ENCODE measurements at regions not wholly inside any gene's neighbourhood (a gene's known extent, or its start where the extent isn't known, plus 50 kb on each side); places are given as distances from the start of the nearest gene placed in this dataset.

DNA sequence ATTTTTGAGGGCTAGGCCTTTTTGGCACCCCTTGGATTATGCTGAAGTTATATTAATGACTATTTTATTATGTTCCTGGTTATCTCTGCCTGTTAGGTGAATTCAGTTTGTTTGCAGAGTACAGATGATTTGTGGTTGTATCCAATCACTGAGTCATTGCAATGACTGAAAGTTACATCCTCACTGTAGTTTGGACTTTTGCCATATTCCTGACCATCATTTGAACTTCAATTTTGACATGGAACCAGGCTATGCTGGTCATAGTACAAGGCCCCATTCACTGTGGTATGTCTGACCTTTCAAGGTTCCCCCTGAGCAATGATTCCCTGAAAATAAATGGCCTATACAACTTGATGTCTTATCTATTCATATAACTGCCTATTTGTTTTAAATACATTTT lies 621.0 kb downstream of the CCER1 start:
- no peak for DNase-seq (ENCODE audit: low spot score in 2 of 2)
- H3K4me3 Mint-ChIP-seq, result no peak overlapping the region
- H3K27me3 Mint-ChIP-seq, result peaks cover 3% of the 10 kb centered on the region
- H3K4me1 Mint-ChIP-seq, result peaks cover 3% of the 10 kb centered on the region
- H3K27ac Mint-ChIP-seq, result no peak overlapping the region
- no peak for ATAC-seq (ENCODE audit: low read depth)
- H3K36me3 Mint-ChIP-seq, result no peaks in the 10 kb centered on the region
- H3K9me3 Mint-ChIP-seq, result no peaks in the 10 kb centered on the region

DNA sequence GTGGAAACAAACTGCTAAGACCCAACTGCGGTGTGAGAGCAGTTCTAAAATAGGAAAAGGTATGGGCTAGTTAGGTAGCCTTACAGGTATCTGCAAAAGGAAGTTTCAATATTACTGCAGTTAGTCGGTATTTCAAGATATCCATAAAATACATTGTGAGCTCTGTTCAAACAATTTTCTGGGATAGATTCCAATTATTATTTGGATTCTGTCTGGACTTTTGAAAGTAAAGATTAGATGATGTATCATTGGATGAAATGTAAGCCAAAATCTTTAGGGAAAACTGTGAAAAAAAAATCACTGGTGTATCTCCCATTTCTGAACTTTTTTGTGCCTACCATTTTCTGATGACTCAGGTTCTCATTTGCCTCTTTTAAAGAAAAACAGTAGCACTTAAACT lies 621.6 kb downstream of the CCER1 start:
- ATAC-seq (ENCODE audit: low read depth) (no peak), DNase-seq (ENCODE audit: low spot score in 2 of 2) (no peak)
- no peaks in the 10 kb centered on the region for H3K36me3 Mint-ChIP-seq
- peaks cover 3% of the 10 kb centered on the region for H3K27me3 Mint-ChIP-seq
- no peaks in the 10 kb centered on the region for H3K9me3 Mint-ChIP-seq
- H3K4me1 Mint-ChIP-seq, result peaks cover 3% of the 10 kb centered on the region
- no peak overlapping the region for H3K27ac Mint-ChIP-seq
- H3K4me3 Mint-ChIP-seq, result no peak overlapping the region

DNA sequence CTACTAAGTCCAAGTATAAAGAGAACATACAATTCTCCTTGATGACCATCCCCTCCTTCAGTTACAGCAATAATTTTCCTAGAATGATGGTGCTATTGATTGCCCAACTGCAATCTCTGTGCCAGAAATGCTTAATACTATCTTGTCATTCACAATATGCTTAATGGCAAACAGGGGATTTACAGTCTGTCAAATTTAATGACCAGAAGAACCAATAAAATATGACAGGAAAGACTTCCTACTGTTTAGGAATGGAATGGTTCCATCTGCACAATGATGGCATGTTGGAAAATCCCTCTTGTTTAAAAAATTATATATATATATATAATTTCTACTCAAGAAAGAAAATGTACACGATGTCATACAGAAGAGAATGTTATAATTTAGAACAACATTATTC lies 623.2 kb downstream of the CCER1 start:
- DNase-seq (ENCODE audit: low spot score in 2 of 2) (no peak), ATAC-seq (ENCODE audit: low read depth) (no peak)
- no peaks in the 10 kb centered on the region for H3K9me3 Mint-ChIP-seq
- no peak overlapping the region for H3K4me3 Mint-ChIP-seq
- no peaks in the 10 kb centered on the region for H3K36me3 Mint-ChIP-seq
- peaks cover 3% of the 10 kb centered on the region for H3K27me3 Mint-ChIP-seq
- H3K4me1 Mint-ChIP-seq, result peaks cover 3% of the 10 kb centered on the region
- no peak overlapping the region for H3K27ac Mint-ChIP-seq

DNA sequence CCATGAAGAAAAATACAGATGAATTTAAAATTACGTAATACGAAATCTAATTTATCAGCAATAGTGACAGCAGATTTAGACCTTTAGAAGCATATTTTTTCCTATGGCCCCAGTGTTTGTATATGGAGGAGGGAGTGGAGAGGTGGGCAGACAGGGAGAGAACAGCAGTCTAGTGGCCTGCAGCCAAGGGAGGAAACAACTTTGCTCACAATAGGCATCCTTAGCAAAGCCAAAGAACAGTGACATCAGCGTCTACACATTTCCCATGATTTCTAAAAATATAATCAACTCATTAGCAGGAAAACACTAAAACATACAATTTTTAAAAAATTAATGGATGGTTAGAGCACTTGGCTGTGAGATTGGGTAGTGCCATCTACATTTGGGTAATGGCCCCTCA lies 622.6 kb upstream of the ATP2B1 start:
- Mint-ChIP-seq H3K9me3 (no peaks in the 10 kb centered on the region), H3K27me3 (peaks cover 3% of the 10 kb centered on the region), H3K4me1 (peaks cover 3% of the 10 kb centered on the region), H3K4me3 (no peak overlapping the region), H3K36me3 (no peaks in the 10 kb centered on the region), H3K27ac (no peak overlapping the region)
- ATAC-seq (ENCODE audit: low read depth) (no peak), DNase-seq (ENCODE audit: low spot score in 2 of 2) (no peak)

DNA sequence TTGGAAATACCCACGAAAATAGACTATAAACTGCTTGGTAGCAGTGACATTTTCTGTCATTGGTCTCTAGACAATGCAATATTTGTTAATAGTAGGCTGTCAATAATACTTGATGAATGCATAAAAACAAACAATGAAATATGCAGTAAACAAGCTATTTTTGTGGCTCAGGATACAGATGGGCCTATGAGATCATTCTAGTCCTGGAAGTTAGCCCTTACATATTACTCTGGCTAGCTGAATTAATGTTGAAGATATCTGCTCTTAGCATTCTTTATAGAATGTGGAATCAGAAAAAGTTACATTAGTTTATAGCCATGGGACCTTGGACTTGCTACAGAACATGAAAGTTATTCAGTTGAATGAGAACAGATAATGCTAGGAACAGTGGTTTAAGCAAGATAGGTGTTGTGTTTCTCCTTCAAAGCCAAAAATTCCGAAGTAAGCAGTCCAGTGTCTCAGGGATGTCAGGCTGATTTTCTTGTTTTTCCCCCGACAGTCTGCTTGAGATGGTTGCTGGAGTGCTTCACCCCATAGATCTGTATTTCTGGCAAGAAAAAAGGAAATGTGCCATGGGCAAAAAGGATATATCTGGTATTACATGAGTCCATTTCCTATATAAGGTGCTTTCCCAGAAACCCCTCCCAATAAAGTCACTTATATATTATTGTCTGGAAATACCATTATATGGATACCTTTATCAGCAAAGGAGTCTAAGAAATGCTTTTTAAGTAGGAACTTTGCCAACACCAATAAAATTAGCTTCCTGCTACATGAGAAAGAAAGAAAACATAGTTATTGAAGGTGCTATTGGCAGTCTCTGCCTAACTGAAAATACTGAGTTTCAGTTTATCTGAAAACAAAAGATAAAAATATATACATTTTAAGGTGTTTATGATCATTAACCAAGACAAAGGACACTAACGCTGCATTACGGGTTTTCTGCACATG lies 619.4 kb upstream of the ATP2B1 start:
- H3K4me1 Mint-ChIP-seq, result no peaks in the 10 kb centered on the region
- H3K36me3 Mint-ChIP-seq, result no peaks in the 10 kb centered on the region
- H3K27me3 Mint-ChIP-seq, result peaks cover 4% of the 10 kb centered on the region
- ATAC-seq (ENCODE audit: low read depth), result no peak
- H3K27ac Mint-ChIP-seq, result no peak overlapping the region
- H3K4me3 Mint-ChIP-seq, result no peak overlapping the region
- DNase-seq (ENCODE audit: low spot score in 2 of 2), result no peak
- no peaks in the 10 kb centered on the region for H3K9me3 Mint-ChIP-seq

DNA sequence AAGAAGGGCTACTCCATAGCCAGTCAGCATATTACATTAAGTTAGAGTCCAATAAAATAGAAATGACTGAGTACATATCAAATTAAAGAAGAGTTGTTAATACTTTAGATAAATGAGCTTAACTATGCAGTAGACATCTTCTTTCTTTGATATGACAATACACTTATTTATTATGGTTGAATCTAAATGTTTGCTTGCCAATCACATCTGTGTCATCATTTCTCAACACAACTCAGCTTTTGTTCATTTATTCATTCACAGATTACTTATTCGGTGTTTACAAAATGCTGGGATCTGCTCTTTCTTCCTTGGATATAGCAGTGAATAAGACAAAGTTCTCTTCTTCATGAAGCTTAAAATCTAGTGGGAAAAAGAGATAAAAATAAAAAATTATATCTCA lies 614.6 kb upstream of the ATP2B1 start:
- H3K27ac Mint-ChIP-seq, result no peak overlapping the region
- peaks cover 3% of the 10 kb centered on the region for H3K4me1 Mint-ChIP-seq

DNA sequence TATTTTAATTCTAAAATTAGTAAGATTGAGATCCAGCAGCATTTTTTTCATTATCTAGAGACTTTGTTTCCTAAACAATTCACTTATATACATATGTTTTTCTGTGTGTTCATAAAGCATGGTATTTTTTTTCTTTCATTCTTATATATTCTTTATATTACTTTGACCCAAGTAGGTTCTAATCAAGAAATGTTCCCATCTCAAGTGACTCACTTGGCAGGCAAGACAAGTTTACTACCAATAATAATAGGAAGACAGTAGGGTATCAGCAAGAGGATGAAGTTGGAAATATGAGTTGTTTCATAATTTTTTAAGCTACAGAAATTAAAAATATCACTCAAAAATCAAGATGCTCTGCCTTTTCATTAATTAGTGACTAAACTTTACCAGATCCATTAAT lies 613.4 kb upstream of the ATP2B1 start:
- ATAC-seq (ENCODE audit: low read depth) (no peak), DNase-seq (ENCODE audit: low spot score in 2 of 2) (no peak)
- Mint-ChIP-seq H3K4me3 (no peak overlapping the region), H3K36me3 (no peaks in the 10 kb centered on the region), H3K9me3 (peaks cover 2% of the 10 kb centered on the region), H3K27ac (no peak overlapping the region), H3K4me1 (peaks cover 3% of the 10 kb centered on the region), H3K27me3 (peaks cover 3% of the 10 kb centered on the region)

More for the DNA sequence above, 614.6 kb upstream of the ATP2B1 start:
- Mint-ChIP-seq H3K36me3 (no peaks in the 10 kb centered on the region), H3K27me3 (peaks cover 1% of the 10 kb centered on the region), H3K4me3 (no peak overlapping the region), H3K9me3 (peaks cover 2% of the 10 kb centered on the region)
- DNase-seq (ENCODE audit: low spot score in 2 of 2), result no peak
- ATAC-seq (ENCODE audit: low read depth), result no peak

DNA sequence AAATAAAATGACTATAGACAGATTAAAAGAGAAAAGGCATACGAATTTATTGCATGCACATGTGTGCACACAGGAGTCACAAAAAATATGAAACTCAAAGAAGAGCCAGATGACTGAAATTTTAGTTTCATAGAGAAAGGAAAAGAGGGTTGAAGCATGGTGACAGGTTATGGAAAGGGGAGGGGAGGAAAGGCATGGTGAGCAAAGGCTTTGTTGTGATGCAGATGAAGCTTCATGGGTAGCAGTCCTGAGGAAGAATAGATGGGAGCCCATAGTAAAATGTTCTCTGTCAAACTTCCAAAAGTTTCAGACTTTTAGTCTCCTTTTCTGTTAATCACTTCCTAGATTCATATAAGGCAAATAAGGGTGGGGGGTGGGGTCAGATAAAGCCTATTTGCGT lies 612.7 kb upstream of the ATP2B1 start:
- peaks cover 3% of the 10 kb centered on the region for H3K27me3 Mint-ChIP-seq
- H3K36me3 Mint-ChIP-seq, result no peaks in the 10 kb centered on the region
- ATAC-seq (ENCODE audit: low read depth) (no peak), DNase-seq (ENCODE audit: low spot score in 2 of 2) (no peak)
- no peak overlapping the region for H3K27ac Mint-ChIP-seq
- no peak overlapping the region for H3K4me3 Mint-ChIP-seq
- H3K9me3 Mint-ChIP-seq, result peaks cover 2% of the 10 kb centered on the region
- peaks cover 3% of the 10 kb centered on the region for H3K4me1 Mint-ChIP-seq

DNA sequence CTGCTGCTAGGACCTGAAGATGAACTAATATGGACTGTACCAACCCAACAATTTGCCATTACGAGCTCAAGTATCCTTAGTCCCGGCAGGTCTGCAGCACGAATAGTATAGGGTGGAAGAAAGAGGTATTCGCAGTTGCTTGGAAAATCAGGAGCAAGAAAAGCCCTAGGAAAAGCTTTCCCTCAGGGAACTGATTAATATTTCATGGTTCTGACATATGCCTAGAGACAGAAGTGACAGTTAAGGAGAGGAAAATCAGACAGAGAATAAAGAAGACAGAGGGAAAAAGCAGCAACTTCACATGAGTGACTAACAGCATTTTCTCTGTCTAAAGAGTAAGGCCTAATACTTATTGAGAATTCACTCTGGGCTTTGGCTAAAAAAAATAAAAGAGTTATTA lies 602.9 kb upstream of the ATP2B1 start:
- Mint-ChIP-seq H3K27ac (no peak overlapping the region), H3K4me1 (no peaks in the 10 kb centered on the region), H3K27me3 (peaks cover 4% of the 10 kb centered on the region), H3K4me3 (no peak overlapping the region), H3K9me3 (no peaks in the 10 kb centered on the region), H3K36me3 (no peaks in the 10 kb centered on the region)
- ATAC-seq (ENCODE audit: low read depth), result no peak
- no peak for DNase-seq (ENCODE audit: low spot score in 2 of 2)

DNA sequence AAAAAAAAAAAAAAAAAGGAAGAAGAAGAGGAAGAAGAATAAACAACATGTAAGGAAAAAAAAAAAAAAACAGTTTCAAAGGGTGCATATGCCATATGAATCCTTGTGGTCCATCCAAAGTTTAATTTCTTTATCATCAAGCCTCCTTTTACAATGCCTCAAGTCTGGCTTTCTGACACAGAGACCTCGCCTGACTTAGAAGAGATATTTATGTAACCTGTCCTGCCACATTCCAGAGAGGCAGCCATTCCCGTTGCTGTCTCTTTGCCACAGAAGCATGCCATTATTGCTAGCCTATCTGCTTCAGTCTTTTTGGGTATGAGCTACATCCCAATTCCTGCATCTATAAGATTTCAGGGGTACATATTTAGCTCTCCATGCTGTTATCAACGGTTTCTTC lies 596.7 kb upstream of the ATP2B1 start:
- peaks cover 7% of the 10 kb centered on the region for H3K27me3 Mint-ChIP-seq
- no peaks in the 10 kb centered on the region for H3K4me1 Mint-ChIP-seq
- no peaks in the 10 kb centered on the region for H3K9me3 Mint-ChIP-seq
- H3K4me3 Mint-ChIP-seq, result no peak overlapping the region
- no peak overlapping the region for H3K27ac Mint-ChIP-seq
- H3K36me3 Mint-ChIP-seq, result no peaks in the 10 kb centered on the region
- DNase-seq (ENCODE audit: low spot score in 2 of 2) (no peak), ATAC-seq (ENCODE audit: low read depth) (no peak)

DNA sequence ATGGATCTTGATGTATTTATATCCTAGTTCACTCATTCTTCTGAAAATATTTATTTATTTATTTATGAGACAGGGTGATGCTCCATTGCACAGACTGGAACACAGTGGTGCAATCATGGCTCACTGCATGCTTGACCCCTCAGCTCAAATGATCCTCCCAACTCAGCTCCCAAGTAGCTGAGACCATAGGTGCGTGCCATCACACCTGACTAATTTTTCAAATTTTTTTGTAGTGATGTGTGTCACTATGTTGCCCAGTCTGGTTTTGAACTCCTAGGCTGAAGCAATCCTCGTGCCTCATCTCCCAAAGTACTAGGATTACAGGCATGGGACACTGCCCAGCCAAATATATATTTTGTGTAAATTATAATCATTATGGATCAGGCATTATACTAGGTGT lies 595.6 kb upstream of the ATP2B1 start:
- ATAC-seq (ENCODE audit: low read depth), result no peak
- no peaks in the 10 kb centered on the region for H3K36me3 Mint-ChIP-seq
- DNase-seq (ENCODE audit: low spot score in 2 of 2), result no peak
- H3K9me3 Mint-ChIP-seq, result no peaks in the 10 kb centered on the region
- H3K4me3 Mint-ChIP-seq, result no peak overlapping the region
- H3K27me3 Mint-ChIP-seq, result peaks cover 7% of the 10 kb centered on the region
- H3K4me1 Mint-ChIP-seq, result peaks cover 5% of the 10 kb centered on the region
- H3K27ac Mint-ChIP-seq, result no peak overlapping the region

DNA sequence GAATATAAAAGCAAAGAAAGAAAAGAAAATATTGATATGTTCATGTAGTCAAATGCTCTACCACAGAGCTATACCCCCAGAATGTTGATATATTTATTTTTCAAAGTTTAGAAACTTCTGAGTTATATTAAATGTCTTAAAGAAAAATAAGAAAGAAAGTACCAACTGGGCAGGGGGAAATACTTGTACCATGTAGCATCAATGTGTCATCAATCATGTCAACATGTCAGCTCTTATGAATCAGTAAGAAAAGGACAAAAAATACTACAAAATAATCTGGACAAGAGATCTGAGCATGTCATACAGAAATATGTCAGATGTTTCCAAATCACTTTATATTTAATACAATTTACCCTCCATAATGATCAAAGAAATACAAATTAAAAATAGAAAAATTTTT lies 595.1 kb upstream of the ATP2B1 start:
- no peak overlapping the region for H3K4me3 Mint-ChIP-seq
- peaks cover 10% of the 10 kb centered on the region for H3K4me1 Mint-ChIP-seq
- no peak for DNase-seq (ENCODE audit: low spot score in 2 of 2)
- no peaks in the 10 kb centered on the region for H3K36me3 Mint-ChIP-seq
- H3K27me3 Mint-ChIP-seq, result peaks cover 7% of the 10 kb centered on the region
- H3K9me3 Mint-ChIP-seq, result no peaks in the 10 kb centered on the region
- ATAC-seq (ENCODE audit: low read depth), result no peak
- H3K27ac Mint-ChIP-seq, result no peak overlapping the region

DNA sequence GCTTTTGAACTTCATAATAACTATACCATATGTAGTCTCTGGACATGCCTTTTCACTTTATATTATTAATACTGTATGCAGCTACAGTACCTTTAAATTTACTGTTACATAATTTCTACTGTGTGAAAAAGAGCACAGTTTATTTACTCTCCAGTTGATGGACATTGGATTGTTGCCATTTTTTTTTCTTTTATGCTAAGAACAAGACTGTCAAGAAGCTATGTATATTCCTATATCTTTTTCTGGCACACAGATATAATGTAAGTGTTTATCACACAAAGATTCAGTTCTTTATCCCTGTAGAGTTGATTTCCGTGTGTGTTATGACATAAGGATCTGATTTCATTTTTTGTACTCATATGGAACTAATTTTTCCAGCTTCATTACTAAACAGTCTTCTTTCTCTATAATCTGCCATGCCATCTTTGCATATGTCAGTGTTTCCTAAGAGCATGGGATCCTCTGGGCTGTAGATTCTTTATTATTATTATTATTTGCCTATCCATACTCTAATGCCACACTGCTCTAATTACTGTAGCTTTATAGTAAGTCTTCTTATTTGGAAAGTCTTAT lies 593.0 kb upstream of the ATP2B1 start:
- Mint-ChIP-seq H3K27me3 (peaks cover 2% of the 10 kb centered on the region), H3K36me3 (no peaks in the 10 kb centered on the region), H3K9me3 (no peaks in the 10 kb centered on the region), H3K27ac (no peak overlapping the region), H3K4me3 (no peak overlapping the region), H3K4me1 (peaks cover 22% of the 10 kb centered on the region)
- ATAC-seq (ENCODE audit: low read depth), result no peak
- DNase-seq (ENCODE audit: low spot score in 2 of 2), result no peak

DNA sequence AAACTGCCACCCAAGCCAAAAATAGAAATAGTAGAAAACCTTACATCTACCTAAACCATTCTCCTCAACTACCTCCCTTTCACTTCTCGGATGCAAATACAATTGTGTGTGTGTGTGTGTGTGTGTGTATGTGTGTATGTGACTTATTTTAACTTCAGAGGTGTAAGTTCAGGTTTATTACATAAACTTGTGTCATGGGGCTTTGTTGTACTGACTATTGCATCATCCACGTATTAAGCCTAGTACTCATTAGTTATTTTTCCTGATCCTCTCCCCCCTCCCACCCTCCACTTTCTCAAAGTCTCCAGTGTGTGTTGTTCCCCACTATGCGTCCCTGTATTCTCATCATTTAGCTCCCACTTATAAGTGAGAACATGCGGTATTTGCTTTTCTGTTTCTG lies 592.5 kb upstream of the ATP2B1 start:
- H3K4me1 Mint-ChIP-seq, result peaks cover 22% of the 10 kb centered on the region
- H3K36me3 Mint-ChIP-seq, result no peaks in the 10 kb centered on the region
- no peak overlapping the region for H3K27ac Mint-ChIP-seq
- DNase-seq (ENCODE audit: low spot score in 2 of 2), result no peak
- H3K9me3 Mint-ChIP-seq, result no peaks in the 10 kb centered on the region
- no peak overlapping the region for H3K4me3 Mint-ChIP-seq
- H3K27me3 Mint-ChIP-seq, result peaks cover 2% of the 10 kb centered on the region
- ATAC-seq (ENCODE audit: low read depth), result no peak

DNA sequence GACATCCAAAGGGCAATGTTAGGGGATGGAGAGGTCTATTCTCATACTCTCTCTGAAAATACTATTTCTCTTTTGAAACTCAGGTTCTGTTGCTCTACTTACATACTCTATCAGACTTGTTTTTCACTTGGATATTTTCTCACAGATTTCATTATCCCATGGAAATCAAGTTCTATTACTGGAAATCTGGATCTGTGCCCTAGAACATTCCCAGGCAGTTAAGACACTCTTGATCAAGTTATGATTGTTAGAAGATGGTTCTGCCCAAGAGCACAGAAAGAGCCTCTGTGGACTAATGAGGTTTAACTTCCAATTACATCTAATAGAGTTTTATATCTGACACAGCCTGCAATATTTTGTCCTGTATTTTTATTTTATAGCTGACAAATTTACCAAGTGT lies 591.0 kb upstream of the ATP2B1 start:
- Mint-ChIP-seq H3K36me3 (no peaks in the 10 kb centered on the region), H3K27ac (no peak overlapping the region), H3K9me3 (no peaks in the 10 kb centered on the region), H3K4me3 (peak overlapping the region; percentile 65), H3K4me1 (peaks cover 22% of the 10 kb centered on the region), H3K27me3 (peaks cover 2% of the 10 kb centered on the region)
- ATAC-seq (ENCODE audit: low read depth) (no peak), DNase-seq (ENCODE audit: low spot score in 2 of 2) (no peak)
